ENCODE measurements at regions not wholly inside any gene's neighbourhood (a gene's known extent, or its start where the extent isn't known, plus 50 kb on each side); places are given as distances from the start of the nearest gene placed in this dataset.

GRCh38 chr1:3954170-3955169, 54.4 kb upstream of the C1orf174 start:
- no peak for DNase-seq

- DNase-seq: no peak
Observed at GRCh38 chr1:3955196-3955772, 55.2 kb upstream of the C1orf174 start.

GRCh38 chr1:3956527-3957170, 56.6 kb upstream of the C1orf174 start:
- no peak for DNase-seq

- DNase-seq: no peak
Observed at GRCh38 chr1:3959361-3959760, 59.3 kb upstream of the C1orf174 start.

- no peak for DNase-seq
Observed at GRCh38 chr1:3963554-3963953, 63.5 kb upstream of the C1orf174 start.

- no peak for DNase-seq
Observed at GRCh38 chr1:3965693-3966092, 65.6 kb upstream of the C1orf174 start.

GRCh38 chr1:3968851-3969250, 68.8 kb upstream of the C1orf174 start:
- DNase-seq: no peak

GRCh38 chr1:3971981-3972380, 71.9 kb upstream of the C1orf174 start:
- DNase-seq: no peak

GRCh38 chr1:3975903-3976630, 76.0 kb upstream of the C1orf174 start:
- DNase-seq: no peak

- DNase-seq: no peak
Observed at GRCh38 chr1:3976821-3977220, 76.7 kb upstream of the C1orf174 start.

GRCh38 chr1:3978196-3978989, 78.3 kb upstream of the C1orf174 start:
- DNase-seq: no peak

GRCh38 chr1:3978990-3979325, 78.9 kb upstream of the C1orf174 start:
- no peak for DNase-seq

GRCh38 chr1:3981261-3981660, 81.2 kb upstream of the C1orf174 start:
- no peak for DNase-seq

GRCh38 chr1:3981746-3982505, 81.9 kb upstream of the C1orf174 start:
- DNase-seq: no peak

GRCh38 chr1:3983181-3983580, 83.1 kb upstream of the C1orf174 start:
- DNase-seq: no peak

GRCh38 chr1:3984586-3984985, 84.5 kb upstream of the C1orf174 start:
- DNase-seq: no peak

- no peak for DNase-seq
Observed at GRCh38 chr1:3986686-3987218, 86.7 kb upstream of the C1orf174 start.

- no peak for DNase-seq
Observed at GRCh38 chr1:3987669-3988235, 87.7 kb upstream of the C1orf174 start.

GRCh38 chr1:3988431-3988830, 88.4 kb upstream of the C1orf174 start:
- DNase-seq: no peak

GRCh38 chr1:3989465-3989864, 89.4 kb upstream of the C1orf174 start:
- no peak for DNase-seq

GRCh38 chr1:3992103-3992556, 92.1 kb upstream of the C1orf174 start:
- no peak for DNase-seq

Measured in NCI-H2029 treated with DMSO at 0.1 percent for 48 hours (cell line).